OCI-LY1 (cell line): ENCODE measurements at regions not wholly inside any gene's neighbourhood (a gene's known extent, or its start where the extent isn't known, plus 50 kb on each side); places are given as distances from the start of the nearest gene placed in this dataset.
"Not testable (repeated sequence)": the region's sequence is repeated elsewhere in the genome, so short reads cannot be mapped to it uniquely, and the experiment has no call there.

ENCODE experiments used
- H2AFZ ChIP-seq: fragments of 200-600 bp; sonication (generic), shearing (Covaris generic); 2 replicates; pipeline ENCODE4 v1.6.0; 2014; ENCODE audit warnings: antibody characterized with exemption, mild to moderate bottlenecking, low read length
- H3F3A ChIP-seq: fragments of 200-600 bp; sonication (generic), shearing (Covaris generic); 2 replicates; pipeline ENCODE4 v1.6.0; 2014; ENCODE audit warnings: mild to moderate bottlenecking, antibody characterized with exemption, low read length, moderate library complexity; ENCODE audit not compliant: insufficient read depth
- H3K27ac ChIP-seq: fragments of 200-600 bp; sonication (generic); 2 replicates; pipeline ENCODE4 v1.5.1; 2014; ENCODE audit warnings: low read length, mixed run types, mild to moderate bottlenecking, low read depth; ENCODE audit not compliant: poor library complexity, severe bottlenecking
- H3K27me3 ChIP-seq: fragments of 200-600 bp; sonication (generic); 2 replicates; pipeline ENCODE4 v1.6.0; 2014; ENCODE audit warnings: antibody characterized with exemption, mild to moderate bottlenecking, low read length, moderate library complexity; ENCODE audit not compliant: insufficient read depth
- H3K36me3 ChIP-seq: fragments of 200-600 bp; sonication (generic); 2 replicates; pipeline ENCODE4 v1.6.1; 2014; ENCODE audit warnings: mild to moderate bottlenecking, antibody characterized with exemption, low read length, moderate library complexity, mixed read lengths; ENCODE audit not compliant: insufficient read depth
- H3K4me1 ChIP-seq: fragments of 200-600 bp; sonication (generic); 2 replicates; pipeline ENCODE4 v1.5.1; 2014; ENCODE audit warnings: mild to moderate bottlenecking, low read length, moderate library complexity; ENCODE audit not compliant: insufficient read depth, severe bottlenecking
- H3K4me2 ChIP-seq: fragments of 200-600 bp; sonication (generic), shearing (Covaris generic); 2 replicates; pipeline ENCODE4 v1.6.1; 2014; ENCODE audit warnings: low read length
- H3K4me3 ChIP-seq: fragments of 200-600 bp; sonication (generic); 2 replicates; pipeline ENCODE4 v1.5.1; 2014; ENCODE audit warnings: low read length, low read depth, mild to moderate bottlenecking, mixed read lengths; ENCODE audit not compliant: poor library complexity, severe bottlenecking
- H3K79me2 ChIP-seq: fragments of 200-600 bp; shearing (Covaris generic); 2 replicates; pipeline ENCODE4 v1.6.1; 2016; ENCODE audit warnings: mixed run types, low read length, mixed read lengths; ENCODE audit not compliant: insufficient read depth
- H3K9ac ChIP-seq: fragments of 200-600 bp; sonication (generic), shearing (Covaris generic); 2 replicates; pipeline ENCODE4 v1.6.1; 2014; ENCODE audit warnings: mild to moderate bottlenecking, low read length, mixed read lengths
- H3K9me2 ChIP-seq: fragments of 200-600 bp; sonication (generic), shearing (Covaris generic); 2 replicates; pipeline ENCODE4 v1.6.1; 2014; ENCODE audit warnings: low read depth, mild to moderate bottlenecking, low read length, mixed read lengths
- H3K9me3 ChIP-seq: fragments of 200-600 bp; shearing (Covaris generic); 2 replicates; pipeline ENCODE4 v1.6.1; 2014; ENCODE audit warnings: low read length, mixed read lengths
- H4K20me1 ChIP-seq: fragments of 200-600 bp; sonication (generic), shearing (Covaris generic); 2 replicates; pipeline ENCODE4 v1.6.0; 2016; ENCODE audit warnings: mild to moderate bottlenecking, low read length; ENCODE audit not compliant: insufficient read depth
- EZH2 ChIP-seq: fragments of 200-600 bp; sonication (generic), shearing (Covaris generic); IDR thresholded peaks from 2 replicates; pipeline ENCODE4 v1.8.0; 2017; ENCODE audit warnings: borderline replicate concordance, mixed run types, mild to moderate bottlenecking, antibody characterized with exemption, low read length, moderate library complexity, mixed read lengths
- TF ChIP-seq, protein P1 (sequence below): fragments of 200-600 bp; sonication (generic), shearing (Covaris generic); IDR thresholded peaks from 2 replicates; pipeline ENCODE4 v1.5.1; 2017; ENCODE audit warnings: mild to moderate bottlenecking, antibody characterized with exemption, low read length, moderate library complexity, mixed read lengths

DNA sequence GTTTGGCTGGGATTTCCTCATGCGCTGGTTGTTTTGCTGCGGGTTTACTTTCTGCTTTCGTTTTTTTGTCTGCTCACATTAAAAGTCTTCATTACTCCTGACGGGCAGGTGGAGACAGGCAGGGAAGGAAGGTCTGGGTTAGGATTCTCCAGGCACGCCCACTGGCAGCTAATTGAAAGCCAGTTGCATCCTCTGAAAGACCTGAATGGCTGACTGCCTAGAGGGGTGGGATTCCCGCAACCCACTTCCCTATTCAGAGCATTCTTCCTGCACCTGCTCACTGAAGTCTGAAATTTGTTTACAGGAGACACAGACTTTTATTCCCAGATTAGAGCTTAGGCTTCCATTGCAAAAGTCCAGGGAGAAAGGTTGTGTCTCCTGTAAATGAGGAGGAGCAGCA, 172.0 kb downstream of the UQCRFS1 start:
- H3K27me3 ChIP-seq: no peaks in the 10 kb centered on the region
- H3K27ac ChIP-seq: no peak overlapping the region
- H3K36me3 ChIP-seq: no peaks in the 10 kb centered on the region
- no peaks in the 10 kb centered on the region for H3K79me2 ChIP-seq
- H4K20me1 ChIP-seq: no peaks in the 10 kb centered on the region
- no peak overlapping the region for H2AFZ ChIP-seq
- H3K4me2 ChIP-seq: no peak overlapping the region
- no peak overlapping the region for H3K4me3 ChIP-seq
- no peaks in the 10 kb centered on the region for H3F3A ChIP-seq
- no peak for TF ChIP-seq EZH2
- TF ChIP-seq, protein P1, sequence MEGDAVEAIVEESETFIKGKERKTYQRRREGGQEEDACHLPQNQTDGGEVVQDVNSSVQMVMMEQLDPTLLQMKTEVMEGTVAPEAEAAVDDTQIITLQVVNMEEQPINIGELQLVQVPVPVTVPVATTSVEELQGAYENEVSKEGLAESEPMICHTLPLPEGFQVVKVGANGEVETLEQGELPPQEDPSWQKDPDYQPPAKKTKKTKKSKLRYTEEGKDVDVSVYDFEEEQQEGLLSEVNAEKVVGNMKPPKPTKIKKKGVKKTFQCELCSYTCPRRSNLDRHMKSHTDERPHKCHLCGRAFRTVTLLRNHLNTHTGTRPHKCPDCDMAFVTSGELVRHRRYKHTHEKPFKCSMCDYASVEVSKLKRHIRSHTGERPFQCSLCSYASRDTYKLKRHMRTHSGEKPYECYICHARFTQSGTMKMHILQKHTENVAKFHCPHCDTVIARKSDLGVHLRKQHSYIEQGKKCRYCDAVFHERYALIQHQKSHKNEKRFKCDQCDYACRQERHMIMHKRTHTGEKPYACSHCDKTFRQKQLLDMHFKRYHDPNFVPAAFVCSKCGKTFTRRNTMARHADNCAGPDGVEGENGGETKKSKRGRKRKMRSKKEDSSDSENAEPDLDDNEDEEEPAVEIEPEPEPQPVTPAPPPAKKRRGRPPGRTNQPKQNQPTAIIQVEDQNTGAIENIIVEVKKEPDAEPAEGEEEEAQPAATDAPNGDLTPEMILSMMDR: no peak
- H3K9ac ChIP-seq: no peak overlapping the region
- H3K9me2 ChIP-seq: no peaks in the 10 kb centered on the region
- no peaks in the 10 kb centered on the region for H3K4me1 ChIP-seq
- H3K9me3 ChIP-seq: no peaks in the 10 kb centered on the region

- Histone ChIP-seq H3K27me3 (no peaks in the 10 kb centered on the region), H3F3A (no peaks in the 10 kb centered on the region), H3K36me3 (no peaks in the 10 kb centered on the region), H2AFZ (no peak overlapping the region), H3K4me3 (no peak overlapping the region), H3K79me2 (no peaks in the 10 kb centered on the region), H3K9me3 (no peaks in the 10 kb centered on the region), H3K4me1 (no peaks in the 10 kb centered on the region), H4K20me1 (no peaks in the 10 kb centered on the region), H3K9ac (no peak overlapping the region), H3K4me2 (no peak overlapping the region), H3K9me2 (no peaks in the 10 kb centered on the region), H3K27ac (no peak overlapping the region)
- TF ChIP-seq, protein P1: no peak
- TF ChIP-seq EZH2: no peak
Measured at GRCh38 chr19:29040292-29040691, 172.7 kb downstream of the UQCRFS1 start.

DNA sequence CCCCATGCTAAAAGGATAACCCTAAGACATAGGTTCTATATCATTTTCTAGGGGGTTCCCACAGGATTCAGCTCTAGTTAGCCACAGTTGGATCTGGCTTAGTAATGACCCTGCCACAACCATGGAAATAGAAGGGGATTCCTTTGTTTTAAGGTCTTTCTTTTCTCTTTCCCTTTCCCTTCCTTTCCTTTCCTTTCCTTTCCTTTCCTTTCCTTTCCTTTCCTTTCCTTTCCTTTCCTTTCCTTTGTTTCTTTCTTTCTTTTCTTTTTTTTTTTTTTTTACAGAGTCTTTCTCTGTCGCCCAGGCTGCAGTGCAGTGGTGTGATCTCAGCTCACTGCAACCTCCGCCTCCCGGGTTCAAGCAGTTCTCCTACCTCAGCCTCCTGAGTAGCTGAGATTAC, 173.9 kb downstream of the UQCRFS1 start:
- not testable (repeated sequence) for H2AFZ ChIP-seq, H3K27ac ChIP-seq, H3K4me2 ChIP-seq, H3K4me1 ChIP-seq, H3K27me3 ChIP-seq, H4K20me1 ChIP-seq, H3F3A ChIP-seq, H3K9me2 ChIP-seq, H3K9ac ChIP-seq, H3K4me3 ChIP-seq, H3K79me2 ChIP-seq, H3K9me3 ChIP-seq, H3K36me3 ChIP-seq

DNA sequence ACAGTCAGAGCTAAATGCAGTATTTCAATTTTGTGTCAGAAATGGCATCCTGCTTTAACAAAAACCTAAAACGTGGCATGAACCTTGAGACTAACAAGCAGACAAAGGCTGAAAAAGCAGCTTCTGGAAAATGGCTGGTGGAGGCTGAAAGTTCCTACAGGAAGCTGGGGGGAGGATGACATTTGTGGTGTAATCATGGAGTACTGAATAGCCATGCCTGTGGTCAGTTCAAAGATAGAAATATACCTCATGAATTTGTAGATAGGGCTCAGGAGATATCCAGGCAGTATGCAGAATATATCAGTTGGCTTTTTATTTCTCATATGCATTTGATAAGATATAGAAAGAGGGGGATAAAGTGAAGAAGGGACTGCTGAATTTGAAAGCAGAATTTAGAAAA, 181.7 kb downstream of the UQCRFS1 start:
- Histone ChIP-seq H4K20me1 (no peaks in the 10 kb centered on the region), H3K36me3 (no peaks in the 10 kb centered on the region), H3K9me3 (no peaks in the 10 kb centered on the region), H3K27ac (no peak overlapping the region), H3K4me1 (no peaks in the 10 kb centered on the region), H3K79me2 (no peaks in the 10 kb centered on the region), H2AFZ (no peak overlapping the region), H3K9ac (no peak overlapping the region), H3K27me3 (no peaks in the 10 kb centered on the region), H3K4me2 (no peak overlapping the region), H3K4me3 (no peak overlapping the region), H3F3A (no peaks in the 10 kb centered on the region), H3K9me2 (no peaks in the 10 kb centered on the region)
- TF ChIP-seq EZH2: no peak
- TF ChIP-seq, protein P1: no peak
